Ovary (tissue), 3 donors: ENCODE measurements at regions not wholly inside any gene's neighbourhood (a gene's known extent, or its start where the extent isn't known, plus 50 kb on each side); places are given as distances from the start of the nearest gene placed in this dataset.

ENCODE experiments used
- POLR2A ChIP-seq: fragments of 450-650 bp; IDR thresholded peaks from one replicate; pipeline ENCODE4 v1.6.1; 2017; ENCODE audit warnings: antibody characterized with exemption, mild to moderate bottlenecking, moderate library complexity
- TF ChIP-seq, protein P1 (sequence below), 3 donors: fragments of 450-650 bp in 2 of 3; fragments of 200-600 bp in 1 of 3; IDR thresholded peaks; one replicate each; pipeline versions ENCODE4 v1.5.1 to v1.8.0; 2016 to 2022; ENCODE audit warnings: antibody characterized with exemption in 3 of 3, mild to moderate bottlenecking in 1 of 3
- donor health status: DM: no; HTN: no; CAD: no.

DNA sequence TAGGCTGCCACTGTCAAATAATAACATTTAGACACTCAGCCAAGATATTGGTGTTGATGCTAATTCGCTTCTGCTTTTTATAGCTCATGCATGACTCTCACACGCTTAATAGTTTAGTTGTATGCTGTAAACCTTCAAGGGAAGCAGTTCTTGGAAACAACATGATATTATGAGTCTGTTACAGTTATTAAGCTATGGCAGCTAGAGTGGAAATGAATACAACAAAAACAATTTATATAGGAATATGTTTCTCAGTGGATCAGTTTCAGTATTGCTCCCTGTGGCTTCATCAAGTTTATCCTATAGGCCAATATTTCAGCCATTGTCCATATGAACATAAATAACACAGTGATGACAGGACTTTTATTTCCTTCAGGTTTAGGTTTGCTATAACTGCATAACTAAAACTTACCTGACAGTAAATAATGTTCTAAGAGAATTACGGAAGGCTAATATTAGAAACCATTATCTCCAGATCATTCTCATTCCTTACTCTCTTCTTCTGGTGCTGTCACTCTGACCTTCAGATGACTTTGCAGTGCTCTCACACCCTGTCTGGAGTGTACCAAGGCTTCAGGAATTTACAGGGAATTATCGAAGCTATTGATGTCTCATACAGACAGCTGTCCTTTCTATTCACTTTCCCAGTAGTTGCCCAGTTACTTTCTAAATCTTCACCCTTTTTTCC is 555.0 kb downstream of the ANKRD50 start:
- TF ChIP-seq, protein P1, sequence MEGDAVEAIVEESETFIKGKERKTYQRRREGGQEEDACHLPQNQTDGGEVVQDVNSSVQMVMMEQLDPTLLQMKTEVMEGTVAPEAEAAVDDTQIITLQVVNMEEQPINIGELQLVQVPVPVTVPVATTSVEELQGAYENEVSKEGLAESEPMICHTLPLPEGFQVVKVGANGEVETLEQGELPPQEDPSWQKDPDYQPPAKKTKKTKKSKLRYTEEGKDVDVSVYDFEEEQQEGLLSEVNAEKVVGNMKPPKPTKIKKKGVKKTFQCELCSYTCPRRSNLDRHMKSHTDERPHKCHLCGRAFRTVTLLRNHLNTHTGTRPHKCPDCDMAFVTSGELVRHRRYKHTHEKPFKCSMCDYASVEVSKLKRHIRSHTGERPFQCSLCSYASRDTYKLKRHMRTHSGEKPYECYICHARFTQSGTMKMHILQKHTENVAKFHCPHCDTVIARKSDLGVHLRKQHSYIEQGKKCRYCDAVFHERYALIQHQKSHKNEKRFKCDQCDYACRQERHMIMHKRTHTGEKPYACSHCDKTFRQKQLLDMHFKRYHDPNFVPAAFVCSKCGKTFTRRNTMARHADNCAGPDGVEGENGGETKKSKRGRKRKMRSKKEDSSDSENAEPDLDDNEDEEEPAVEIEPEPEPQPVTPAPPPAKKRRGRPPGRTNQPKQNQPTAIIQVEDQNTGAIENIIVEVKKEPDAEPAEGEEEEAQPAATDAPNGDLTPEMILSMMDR (IDR thresholded peaks at IDR 0.05) = no peak
- TF ChIP-seq POLR2A = no peak
